HCT116 (cell line): ENCODE measurements at regions not wholly inside any gene's neighbourhood (a gene's known extent, or its start where the extent isn't known, plus 50 kb on each side); places are given as distances from the start of the nearest gene placed in this dataset.

Experiments
- CTCF ChIP-seq, 3 experiments: fragments of 200-600 bp in 1 of 3; sonication (generic) in 1 of 3; IDR thresholded peaks in 2 of 3; conservative IDR thresholded peaks in 1 of 3; 2 replicates each; pipeline ENCODE4 v1.5.1; 2012 to 2017; ENCODE audit warnings: low read depth in 2 of 3, low read length in 2 of 3, antibody characterized with exemption in 1 of 3, borderline replicate concordance in 1 of 3, control low read depth in 1 of 3, mild to moderate bottlenecking in 1 of 3, mixed read lengths in 1 of 3, mixed run types in 1 of 3, moderate library complexity in 1 of 3; ENCODE audit not compliant: insufficient read depth in 1 of 3
- EZH2 ChIP-seq: fragments of 200-600 bp; sonication (generic); IDR thresholded peaks from 2 replicates; pipeline ENCODE4 v1.6.1; 2017; ENCODE audit warnings: antibody characterized with exemption, mixed run types
- MAX ChIP-seq: IDR thresholded peaks from 2 replicates; pipeline ENCODE4 v1.6.1; 2012
- POLR2A ChIP-seq: IDR thresholded peaks from 2 replicates; pipeline ENCODE4 v1.7.0; 2011; ENCODE audit warnings: borderline replicate concordance; ENCODE audit not compliant: insufficient read depth, insufficient read length; ENCODE audit errors: extremely low read depth
- REST ChIP-seq: IDR thresholded peaks from 2 replicates; pipeline ENCODE4 v1.6.1; 2012; ENCODE audit warnings: low read depth
- SIN3A ChIP-seq: IDR thresholded peaks from 2 replicates; pipeline ENCODE4 v1.6.1; 2012; ENCODE audit warnings: low read depth
- TCF7L2 ChIP-seq: IDR thresholded peaks from 2 replicates; pipeline ENCODE4 v1.7.0; 2011; ENCODE audit warnings: borderline replicate concordance, inconsistent platforms; ENCODE audit not compliant: insufficient read depth, insufficient read length; ENCODE audit errors: extremely low read depth
- ZNF274 ChIP-seq: fragments of 200-500 bp; sonication (Bioruptor generic); IDR thresholded peaks from 2 replicates; pipeline ENCODE4 v1.6.1; 2014; ENCODE audit warnings: mild to moderate bottlenecking, low read depth, low read length, inconsistent platforms

GRCh38 chr9:115367321-115367720, 249.4 kb upstream of the TNC start:
- TF ChIP-seq MAX (no peak), CTCF (IDR thresholded peaks at IDR 0.05 in 2 of 3, conservative IDR thresholded peaks at IDR 0.05 in 1 of 3; ENCODE audit: borderline replicate concordance in 1 of 3, insufficient read depth in 1 of 3, low read depth in 2 of 3, low read length in 2 of 3) (no peak), POLR2A (no peak), EZH2 (no peak), REST (no peak), SIN3A (no peak), ZNF274 (no peak), TCF7L2 (no peak)
